ENCODE measurements at regions not wholly inside any gene's neighbourhood (a gene's known extent, or its start where the extent isn't known, plus 50 kb on each side); places are given as distances from the start of the nearest gene placed in this dataset.

DNA sequence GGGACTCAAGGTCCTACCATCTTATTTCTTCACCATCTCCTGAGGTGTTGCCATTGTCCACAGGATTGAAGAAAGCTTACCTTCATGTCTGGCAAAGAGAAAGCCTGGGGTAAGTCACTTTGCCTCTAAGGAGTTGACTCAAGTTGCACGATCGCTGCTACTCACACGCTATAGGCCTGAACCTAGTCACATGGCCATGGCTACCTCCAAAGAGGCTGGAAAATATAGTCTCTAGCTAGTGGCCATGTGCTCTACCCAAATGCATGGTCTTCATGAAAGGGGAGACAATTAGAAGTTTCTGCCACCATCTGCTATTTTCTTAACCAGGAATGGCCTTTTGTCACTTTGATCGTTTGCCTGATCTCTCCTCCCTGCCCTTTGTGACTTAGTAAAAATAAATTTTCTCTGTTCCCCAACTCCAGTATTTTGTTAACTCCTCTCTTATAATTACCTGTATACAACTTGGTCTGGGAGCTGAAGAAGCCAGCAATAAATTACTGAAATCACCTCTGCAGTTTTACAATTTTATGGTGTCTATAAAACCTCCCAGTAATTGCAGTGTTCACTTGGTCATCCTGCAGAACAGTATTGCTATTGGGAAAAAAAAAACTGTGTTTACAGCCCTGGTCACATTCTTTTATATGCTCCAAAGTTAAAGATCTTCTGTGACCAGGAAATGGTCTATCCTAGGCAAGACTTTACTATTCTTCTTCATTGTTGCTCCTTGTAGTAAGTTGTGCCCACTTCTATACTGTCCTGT, 126.7 kb upstream of the TSPAN5 start:
- TF ChIP-seq, protein P1, sequence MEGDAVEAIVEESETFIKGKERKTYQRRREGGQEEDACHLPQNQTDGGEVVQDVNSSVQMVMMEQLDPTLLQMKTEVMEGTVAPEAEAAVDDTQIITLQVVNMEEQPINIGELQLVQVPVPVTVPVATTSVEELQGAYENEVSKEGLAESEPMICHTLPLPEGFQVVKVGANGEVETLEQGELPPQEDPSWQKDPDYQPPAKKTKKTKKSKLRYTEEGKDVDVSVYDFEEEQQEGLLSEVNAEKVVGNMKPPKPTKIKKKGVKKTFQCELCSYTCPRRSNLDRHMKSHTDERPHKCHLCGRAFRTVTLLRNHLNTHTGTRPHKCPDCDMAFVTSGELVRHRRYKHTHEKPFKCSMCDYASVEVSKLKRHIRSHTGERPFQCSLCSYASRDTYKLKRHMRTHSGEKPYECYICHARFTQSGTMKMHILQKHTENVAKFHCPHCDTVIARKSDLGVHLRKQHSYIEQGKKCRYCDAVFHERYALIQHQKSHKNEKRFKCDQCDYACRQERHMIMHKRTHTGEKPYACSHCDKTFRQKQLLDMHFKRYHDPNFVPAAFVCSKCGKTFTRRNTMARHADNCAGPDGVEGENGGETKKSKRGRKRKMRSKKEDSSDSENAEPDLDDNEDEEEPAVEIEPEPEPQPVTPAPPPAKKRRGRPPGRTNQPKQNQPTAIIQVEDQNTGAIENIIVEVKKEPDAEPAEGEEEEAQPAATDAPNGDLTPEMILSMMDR (conservative IDR thresholded peaks at IDR 0.05), result no peak
- H2BK12ac ChIP-seq (ENCODE audit: insufficient read length, low read depth, low read length), result no peak overlapping the region
- no peak overlapping the region for H4K5ac ChIP-seq (ENCODE audit: insufficient read length, low read depth, low read length)
- H3K56ac ChIP-seq (ENCODE audit: insufficient read length, low read depth, low read length), result no peak overlapping the region
- no CpG with 5 or more reads among the region's 4 CpGs for WGBS (ENCODE audit: extremely low coverage, insufficient read length, low lambda C conversion rate)
- H3K27ac ChIP-seq (ENCODE audit: insufficient read length, low read depth, low read length), result no peak overlapping the region
- no peaks in the 10 kb centered on the region for H3K9me3 ChIP-seq (ENCODE audit: control insufficient read depth, low read depth, low read length)
- H2AFZ ChIP-seq (ENCODE audit: low read length), result no peak overlapping the region
- no peaks in the 10 kb centered on the region; the same call in 1 of the 2 replicates for H3K27me3 Mint-ChIP-seq (ENCODE audit: low read depth)
- no peak overlapping the region for H3K14ac ChIP-seq (ENCODE audit: insufficient read depth, low read length)
- no peak overlapping the region for H3K4me3 Mint-ChIP-seq
- DNase-seq, result no peak
- no peak overlapping the region for H2BK20ac ChIP-seq (ENCODE audit: low read depth, low read length, poor library complexity, severe bottlenecking)
- H3K4me1 ChIP-seq (ENCODE audit: insufficient read depth, low read length), result no peaks in the 10 kb centered on the region
- H3K36me3 Mint-ChIP-seq (ENCODE audit: insufficient read depth in 1 of 3, low read depth in 3 of 3), result peaks cover 0 to 5% (median 0%) of the 10 kb centered on the region in 3 experiments; a peak in 1 of 7 replicates
- no peaks in the 10 kb centered on the region for H4K20me1 ChIP-seq (ENCODE audit: control insufficient read depth, insufficient read depth, insufficient read length)
- no peaks in the 10 kb centered on the region for H3K79me1 ChIP-seq (ENCODE audit: insufficient read depth, low read depth, low read length, poor library complexity, severe bottlenecking)
- H2BK120ac ChIP-seq (ENCODE audit: low read depth, low read length, poor library complexity, severe bottlenecking), result no peak overlapping the region
- H3K23ac ChIP-seq (ENCODE audit: insufficient read length, low read depth, low read length), result no peak overlapping the region
- no peak overlapping the region for H3K9ac ChIP-seq (ENCODE audit: extremely low read depth, insufficient read length, low read length)
- H3K4me2 ChIP-seq (ENCODE audit: insufficient read depth, insufficient read length, low read length), result no peak overlapping the region
- no peak overlapping the region for H2BK15ac ChIP-seq (ENCODE audit: low read depth, low read length)
- no peak overlapping the region for H4K8ac ChIP-seq (replicated peaks; ENCODE audit: insufficient read length, low read depth, low read length)
- no peak overlapping the region for H3K18ac ChIP-seq (ENCODE audit: insufficient read length, low read depth, low read length)
- no peaks in the 10 kb centered on the region for H3K9me3 Mint-ChIP-seq
- H3K4me1 Mint-ChIP-seq, result no peaks in the 10 kb centered on the region
- H4K91ac ChIP-seq (ENCODE audit: insufficient read length, low read depth, low read length), result no peak overlapping the region
- H3K27me3 ChIP-seq (ENCODE audit: insufficient read depth, low read length), result no peaks in the 10 kb centered on the region
- H3T11ph ChIP-seq (ENCODE audit: low read length), result no peak overlapping the region
- no peak overlapping the region for H2BK5ac ChIP-seq (ENCODE audit: insufficient read length, low read length)
- no peaks in the 10 kb centered on the region for H3K79me2 ChIP-seq (ENCODE audit: insufficient read depth, low read length)
- H3K23me2 ChIP-seq (ENCODE audit: insufficient read length, low read depth, low read length, poor library complexity, severe bottlenecking), result no peaks in the 10 kb centered on the region
- H3K4ac ChIP-seq (ENCODE audit: low read depth, low read length), result no peak overlapping the region
- no peak overlapping the region for H2AK5ac ChIP-seq (ENCODE audit: insufficient read length, low read length)
- no peak overlapping the region for H3K27ac Mint-ChIP-seq

Measured in H9 (cell line).